ENCODE measurements at regions not wholly inside any gene's neighbourhood (a gene's known extent, or its start where the extent isn't known, plus 50 kb on each side); places are given as distances from the start of the nearest gene placed in this dataset.
"Not testable (repeated sequence)": the region's sequence is repeated elsewhere in the genome, so short reads cannot be mapped to it uniquely, and the experiment has no call there.

DNA sequence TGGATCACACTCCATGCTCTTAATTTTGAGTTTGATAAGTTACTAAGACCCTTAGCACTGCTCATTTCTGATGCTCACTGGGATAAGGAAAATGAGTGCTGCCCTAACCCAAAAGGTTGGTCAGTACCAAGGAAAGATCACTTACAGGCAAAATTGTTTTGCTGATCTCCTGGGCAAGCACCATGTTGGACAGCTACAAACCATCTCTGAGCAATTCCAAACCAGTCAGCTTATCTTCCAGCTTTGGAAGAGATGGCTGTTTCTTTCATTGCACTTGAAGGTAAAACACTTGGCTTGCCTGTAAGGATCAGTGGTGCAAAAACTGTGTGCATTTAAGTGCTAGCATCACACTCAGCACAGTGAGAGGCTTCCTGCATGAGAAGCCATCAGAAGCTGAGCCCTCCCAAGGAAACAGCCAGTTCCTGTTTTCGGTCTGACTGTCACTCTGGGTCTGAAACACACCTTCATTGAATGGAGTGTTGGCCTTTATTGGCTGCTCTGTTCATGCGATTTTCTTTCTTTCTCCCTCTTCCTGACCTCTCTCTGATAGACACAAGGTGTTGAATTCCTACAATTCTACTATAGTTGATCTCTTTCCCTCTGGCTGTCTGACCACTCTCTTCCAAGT lies 126.4 kb upstream of the GHITM start:
- Histone ChIP-seq H3K9ac (ENCODE audit: low read length) (no peak overlapping the region), H4K20me1 (ENCODE audit: insufficient read depth, low read length) (no peaks in the 10 kb centered on the region), H3K9me3 (ENCODE audit: insufficient read depth, low read length) (no peaks in the 10 kb centered on the region), H3K79me2 (ENCODE audit: low read length) (no peaks in the 10 kb centered on the region), H3K27ac (ENCODE audit: low read length) (no peak overlapping the region), H3K4me2 (ENCODE audit: low read length) (0 out of 2 replicates have a peak overlapping the region, but pooled peaks have one; percentile 30), H3K4me3 (ENCODE audit: low read length) (no peak overlapping the region), H3K27me3 (ENCODE audit: low read depth, low read length) (peaks cover 8% of the 10 kb centered on the region; the same call in 1 of the 2 replicates), H3K4me1 (ENCODE audit: low read length) (peaks cover 10% of the 10 kb centered on the region), H3K36me3 (replicated peaks; ENCODE audit: low read depth, low read length) (no peaks in the 10 kb centered on the region), H2AFZ (ENCODE audit: low read depth, low read length) (no peak overlapping the region)
- TF ChIP-seq, protein P1, sequence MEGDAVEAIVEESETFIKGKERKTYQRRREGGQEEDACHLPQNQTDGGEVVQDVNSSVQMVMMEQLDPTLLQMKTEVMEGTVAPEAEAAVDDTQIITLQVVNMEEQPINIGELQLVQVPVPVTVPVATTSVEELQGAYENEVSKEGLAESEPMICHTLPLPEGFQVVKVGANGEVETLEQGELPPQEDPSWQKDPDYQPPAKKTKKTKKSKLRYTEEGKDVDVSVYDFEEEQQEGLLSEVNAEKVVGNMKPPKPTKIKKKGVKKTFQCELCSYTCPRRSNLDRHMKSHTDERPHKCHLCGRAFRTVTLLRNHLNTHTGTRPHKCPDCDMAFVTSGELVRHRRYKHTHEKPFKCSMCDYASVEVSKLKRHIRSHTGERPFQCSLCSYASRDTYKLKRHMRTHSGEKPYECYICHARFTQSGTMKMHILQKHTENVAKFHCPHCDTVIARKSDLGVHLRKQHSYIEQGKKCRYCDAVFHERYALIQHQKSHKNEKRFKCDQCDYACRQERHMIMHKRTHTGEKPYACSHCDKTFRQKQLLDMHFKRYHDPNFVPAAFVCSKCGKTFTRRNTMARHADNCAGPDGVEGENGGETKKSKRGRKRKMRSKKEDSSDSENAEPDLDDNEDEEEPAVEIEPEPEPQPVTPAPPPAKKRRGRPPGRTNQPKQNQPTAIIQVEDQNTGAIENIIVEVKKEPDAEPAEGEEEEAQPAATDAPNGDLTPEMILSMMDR (IDR thresholded peaks at IDR 0.05; ENCODE audit: low read depth, low read length) = no peak
- TF ChIP-seq EZH2phosphoT487 (IDR thresholded peaks at IDR 0.05; ENCODE audit: low read depth) = no peak

DNA sequence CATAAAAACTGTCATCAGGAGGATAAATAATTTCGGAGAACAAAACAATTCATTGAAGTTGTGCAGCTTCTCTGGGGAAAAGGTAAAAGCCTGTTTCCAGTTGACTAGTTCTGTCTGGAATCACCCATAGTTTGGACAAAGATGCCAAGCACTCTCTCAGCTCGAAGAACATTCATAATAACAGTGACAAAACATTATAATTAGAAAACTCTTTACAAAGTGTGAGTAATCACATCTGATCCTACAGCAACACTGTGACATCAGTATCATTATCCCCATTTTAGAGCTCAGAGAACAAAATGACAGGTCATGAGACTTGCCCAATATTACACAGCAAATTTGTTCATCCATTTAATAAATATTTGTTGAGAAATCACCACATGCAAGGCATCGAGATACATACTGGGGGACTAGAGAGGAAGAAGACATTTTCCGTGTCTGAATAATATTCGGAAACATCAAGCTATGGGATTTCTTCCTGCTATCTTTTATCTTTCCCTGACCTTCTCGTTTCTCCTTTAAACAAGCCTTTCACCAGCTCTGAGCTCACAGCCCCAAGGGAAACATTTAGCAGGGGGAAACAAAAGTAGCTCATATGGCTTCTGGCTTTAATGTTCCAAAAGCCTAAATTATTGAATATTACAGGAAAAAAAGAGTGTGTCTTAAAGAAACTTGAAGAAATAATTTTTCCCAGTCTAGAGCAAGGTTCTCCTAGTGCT lies 123.3 kb upstream of the GHITM start:
- Histone ChIP-seq H3K36me3 (replicated peaks; ENCODE audit: low read depth, low read length) (no peaks in the 10 kb centered on the region), H3K4me2 (ENCODE audit: low read length) (no peak overlapping the region), H4K20me1 (ENCODE audit: insufficient read depth, low read length) (no peaks in the 10 kb centered on the region), H2AFZ (ENCODE audit: low read depth, low read length) (no peak overlapping the region), H3K27me3 (ENCODE audit: low read depth, low read length) (peaks cover 7% of the 10 kb centered on the region; the same call in 1 of the 2 replicates), H3K4me3 (ENCODE audit: low read length) (no peak overlapping the region), H3K27ac (ENCODE audit: low read length) (no peak overlapping the region), H3K4me1 (ENCODE audit: low read length) (peaks cover 10% of the 10 kb centered on the region), H3K9ac (ENCODE audit: low read length) (no peak overlapping the region), H3K79me2 (ENCODE audit: low read length) (no peaks in the 10 kb centered on the region), H3K9me3 (ENCODE audit: insufficient read depth, low read length) (no peaks in the 10 kb centered on the region)
- TF ChIP-seq EZH2phosphoT487 (IDR thresholded peaks at IDR 0.05; ENCODE audit: low read depth) = no peak
- TF ChIP-seq, protein P1 (IDR thresholded peaks at IDR 0.05; ENCODE audit: low read depth, low read length) = no peak

DNA sequence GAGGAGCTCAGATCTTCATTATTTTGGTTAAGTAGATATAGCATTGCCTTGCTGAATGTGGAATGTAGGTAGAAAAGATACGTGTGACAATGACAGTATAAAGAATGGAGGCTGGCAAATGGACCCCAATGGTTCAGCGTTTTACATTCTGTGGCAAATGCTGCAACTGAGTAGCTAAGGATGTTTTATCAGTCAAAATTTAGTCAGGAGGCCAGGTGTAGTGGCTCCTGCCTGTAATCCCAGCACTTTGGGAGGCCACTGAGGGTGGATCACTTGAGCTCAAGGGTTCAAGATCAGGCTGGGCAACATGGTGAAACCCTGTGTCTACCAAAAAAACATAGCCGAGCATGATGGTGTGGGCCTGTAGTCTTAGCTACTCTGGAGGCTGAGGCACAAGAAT lies 120.5 kb upstream of the GHITM start:
- TF ChIP-seq EZH2phosphoT487 (IDR thresholded peaks at IDR 0.05; ENCODE audit: low read depth) = no peak
- Histone ChIP-seq H3K27ac (ENCODE audit: low read length) (no peak overlapping the region), H3K9ac (ENCODE audit: low read length) (no peak overlapping the region), H3K4me1 (ENCODE audit: low read length) (no peaks in the 10 kb centered on the region), H3K27me3 (ENCODE audit: low read depth, low read length) (0 out of 2 replicates have a peak, but pooled peaks cover 7% of the 10 kb centered on the region), H3K36me3 (replicated peaks; ENCODE audit: low read depth, low read length) (no peaks in the 10 kb centered on the region), H3K4me2 (ENCODE audit: low read length) (no peak overlapping the region), H3K4me3 (ENCODE audit: low read length) (no peak overlapping the region), H2AFZ (ENCODE audit: low read depth, low read length) (no peak overlapping the region), H4K20me1 (ENCODE audit: insufficient read depth, low read length) (no peaks in the 10 kb centered on the region), H3K79me2 (ENCODE audit: low read length) (no peaks in the 10 kb centered on the region), H3K9me3 (ENCODE audit: insufficient read depth, low read length) (no peaks in the 10 kb centered on the region)

DNA sequence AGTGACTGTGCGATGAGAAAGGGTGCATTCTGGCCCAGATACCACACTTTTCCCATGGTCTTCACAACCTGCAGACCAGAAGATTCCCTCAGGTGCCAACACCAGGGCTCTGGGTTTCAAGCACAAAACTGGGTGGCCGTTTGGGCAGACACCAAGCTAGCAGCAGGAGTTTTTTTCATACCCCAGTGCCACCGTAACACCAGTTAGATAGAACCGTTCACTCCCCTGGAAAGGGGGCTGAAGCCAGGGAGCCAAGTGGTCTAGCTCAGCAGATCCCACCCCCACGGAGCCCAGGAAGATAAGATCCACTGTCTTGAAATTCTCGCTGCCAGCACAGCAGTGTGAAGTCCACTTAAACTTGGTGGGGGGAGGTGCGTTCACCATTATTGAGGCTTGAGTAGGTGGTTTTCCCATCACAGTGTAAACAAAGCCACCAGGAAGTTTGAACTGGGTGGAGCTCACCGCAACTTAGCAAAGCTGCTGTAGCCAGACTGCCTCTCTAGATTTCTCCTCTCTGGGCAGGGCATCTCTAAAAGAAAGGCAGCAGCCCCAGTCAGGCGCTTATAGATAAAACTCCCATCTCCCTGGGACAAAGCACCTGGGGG lies 119.4 kb upstream of the GHITM start:
- not testable (repeated sequence) for H3K4me3 ChIP-seq (ENCODE audit: low read length); H4K20me1 ChIP-seq (ENCODE audit: insufficient read depth, low read length); H2AFZ ChIP-seq (ENCODE audit: low read depth, low read length); H3K4me2 ChIP-seq (ENCODE audit: low read length); H3K9ac ChIP-seq (ENCODE audit: low read length); H3K4me1 ChIP-seq (ENCODE audit: low read length); H3K36me3 ChIP-seq (replicated peaks; ENCODE audit: low read depth, low read length); H3K9me3 ChIP-seq (ENCODE audit: insufficient read depth, low read length); H3K27me3 ChIP-seq (ENCODE audit: low read depth, low read length); H3K27ac ChIP-seq (ENCODE audit: low read length); H3K79me2 ChIP-seq (ENCODE audit: low read length)

DNA sequence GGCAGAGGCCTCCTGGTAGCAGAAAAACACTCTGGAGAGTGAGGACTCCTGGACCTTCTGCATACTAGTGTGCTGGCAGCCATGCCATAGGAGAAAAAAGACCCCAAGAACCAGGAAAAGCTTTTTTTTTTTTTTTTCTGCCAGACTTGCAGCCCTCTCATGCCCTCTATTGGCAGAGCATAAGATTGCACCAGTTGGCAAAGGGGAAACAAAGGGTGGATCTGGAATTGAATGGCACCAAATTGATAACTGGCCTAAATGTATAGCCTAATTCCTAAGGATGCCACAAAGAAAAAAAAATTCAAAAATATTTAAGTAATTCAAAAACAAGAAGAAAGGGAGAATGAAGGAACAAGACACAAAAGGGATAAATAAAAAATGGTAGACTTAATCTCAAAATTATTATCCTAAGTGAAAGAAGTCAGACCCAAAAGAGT lies 112.5 kb upstream of the GHITM start:
- H3K27me3 ChIP-seq (ENCODE audit: low read depth, low read length) = no peaks in the 10 kb centered on the region
- H3K9ac ChIP-seq (ENCODE audit: low read length) = no peak overlapping the region
- H3K4me1 ChIP-seq (ENCODE audit: low read length) = no peaks in the 10 kb centered on the region
- no peak overlapping the region for H3K4me2 ChIP-seq (ENCODE audit: low read length)
- H3K9me3 ChIP-seq (ENCODE audit: insufficient read depth, low read length) = no peaks in the 10 kb centered on the region
- no peaks in the 10 kb centered on the region for H3K36me3 ChIP-seq (replicated peaks; ENCODE audit: low read depth, low read length)
- no peaks in the 10 kb centered on the region for H4K20me1 ChIP-seq (ENCODE audit: insufficient read depth, low read length)
- no peak overlapping the region for H2AFZ ChIP-seq (ENCODE audit: low read depth, low read length)
- H3K4me3 ChIP-seq (ENCODE audit: low read length) = no peak overlapping the region
- TF ChIP-seq EZH2phosphoT487 (IDR thresholded peaks at IDR 0.05; ENCODE audit: low read depth) = no peak
- TF ChIP-seq, protein P1 (IDR thresholded peaks at IDR 0.05; ENCODE audit: low read depth, low read length) = peak; percentile 63
- H3K79me2 ChIP-seq (ENCODE audit: low read length) = no peaks in the 10 kb centered on the region
- H3K27ac ChIP-seq (ENCODE audit: low read length) = no peak overlapping the region
